NCI-H446 treated with DMSO at 0.1 percent for 48 hours (cell line): ENCODE measurements at regions not wholly inside any gene's neighbourhood (a gene's known extent, or its start where the extent isn't known, plus 50 kb on each side); places are given as distances from the start of the nearest gene placed in this dataset.

ENCODE experiments used
- DNase-seq: peaks from one replicate; lab custom pipeline; 2025; lab: John Stamatoyannopoulos, UW

DNA sequence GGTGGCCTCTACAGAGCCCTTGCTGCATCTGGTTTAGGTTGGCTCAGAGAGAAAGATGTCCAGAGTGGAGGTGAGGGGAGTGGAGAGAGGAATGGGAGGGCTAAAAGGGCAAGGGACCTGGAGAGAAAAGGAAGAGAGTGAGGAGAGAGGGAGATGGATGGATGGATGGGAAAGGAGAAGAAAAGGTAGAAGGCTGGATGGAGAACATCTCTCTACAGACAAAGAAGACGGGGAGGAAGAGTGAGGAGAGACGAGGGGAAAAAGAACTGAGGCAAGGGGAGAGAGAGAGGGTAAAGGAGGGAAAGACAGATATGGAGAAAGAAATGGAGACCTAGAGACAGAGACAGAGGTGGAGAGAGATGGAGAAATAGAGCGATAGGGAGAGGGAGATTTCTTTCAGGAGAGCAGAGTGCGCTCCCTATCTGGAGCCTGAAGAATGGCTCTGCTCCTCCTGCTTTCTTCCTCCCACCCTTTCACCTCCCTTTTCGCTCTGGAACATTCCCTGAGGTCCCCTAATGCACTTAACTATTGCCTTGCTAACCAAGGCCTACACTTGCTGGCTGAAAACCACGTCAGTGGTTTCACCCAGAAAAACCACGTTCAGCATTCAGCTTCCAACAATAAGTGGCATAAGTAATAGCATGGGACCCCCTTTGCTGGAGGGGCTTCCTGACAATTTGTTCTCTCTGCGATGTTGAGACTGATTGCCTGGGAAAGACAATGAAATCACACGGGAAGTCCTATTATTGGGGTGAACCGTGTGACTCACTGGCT is 286.3 kb downstream of the CDH26 start:
- DNase-seq: no peak

DNA sequence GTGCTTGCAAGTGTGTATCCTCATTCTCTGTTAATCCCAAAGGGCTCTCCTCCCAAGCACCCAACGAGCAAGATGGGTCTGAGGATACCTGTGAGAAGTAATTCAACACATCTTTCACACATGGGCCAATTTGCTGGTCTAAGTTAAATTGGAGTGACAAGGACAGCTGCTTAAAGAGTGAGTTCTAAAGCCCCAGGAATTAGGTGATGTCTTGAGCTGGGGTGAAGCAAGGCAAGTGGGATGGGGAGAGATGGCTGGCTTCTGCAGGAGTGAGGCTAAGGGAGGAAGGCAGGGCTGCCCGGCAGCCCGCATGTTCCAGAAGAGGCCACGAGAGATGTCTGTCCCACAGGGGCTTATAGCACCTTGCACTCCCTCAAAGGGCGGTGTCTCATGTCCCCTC is 288.5 kb downstream of the CDH26 start:
- DNase-seq: no peak

DNA sequence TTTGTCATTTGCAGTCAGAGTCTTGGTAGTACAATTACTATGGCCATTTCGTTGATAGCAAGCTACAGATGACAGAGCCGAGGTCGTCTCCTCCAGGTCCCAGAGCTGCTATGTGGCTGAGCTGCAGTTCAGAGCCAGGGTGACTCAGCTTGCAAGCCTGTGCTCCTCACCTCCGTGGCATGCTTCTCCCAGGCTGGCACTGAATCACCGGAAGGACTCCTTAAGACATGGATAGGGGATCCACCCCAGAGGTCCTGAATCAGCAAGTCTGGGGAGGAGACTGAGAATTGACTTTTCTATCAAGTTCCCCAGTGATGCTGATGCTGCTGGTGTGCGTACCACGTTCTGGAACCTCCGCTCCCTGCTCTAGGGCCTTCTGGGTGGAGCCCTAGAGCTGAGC is 291.2 kb downstream of the CDH26 start:
- no peak for DNase-seq

DNA sequence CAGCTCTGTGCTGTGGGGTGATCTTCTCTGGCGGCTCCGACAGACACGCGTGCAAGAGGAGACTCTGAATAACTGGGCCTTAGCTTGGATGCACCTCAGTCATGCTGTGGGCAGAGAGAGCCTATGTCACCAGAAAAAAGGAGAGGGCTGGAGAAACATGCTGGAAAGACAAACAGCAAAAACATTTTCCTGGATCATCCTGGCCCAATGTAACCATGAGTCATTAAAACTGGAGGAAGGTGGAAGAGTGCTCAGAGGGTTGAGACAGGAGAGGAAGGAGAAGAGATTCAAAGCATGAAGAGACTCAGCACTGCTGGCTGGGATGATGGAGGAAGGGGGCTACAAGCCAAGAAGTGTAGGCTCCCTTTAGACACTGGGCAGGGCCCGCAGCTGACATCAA is 292.0 kb downstream of the CDH26 start:
- no peak for DNase-seq

DNA sequence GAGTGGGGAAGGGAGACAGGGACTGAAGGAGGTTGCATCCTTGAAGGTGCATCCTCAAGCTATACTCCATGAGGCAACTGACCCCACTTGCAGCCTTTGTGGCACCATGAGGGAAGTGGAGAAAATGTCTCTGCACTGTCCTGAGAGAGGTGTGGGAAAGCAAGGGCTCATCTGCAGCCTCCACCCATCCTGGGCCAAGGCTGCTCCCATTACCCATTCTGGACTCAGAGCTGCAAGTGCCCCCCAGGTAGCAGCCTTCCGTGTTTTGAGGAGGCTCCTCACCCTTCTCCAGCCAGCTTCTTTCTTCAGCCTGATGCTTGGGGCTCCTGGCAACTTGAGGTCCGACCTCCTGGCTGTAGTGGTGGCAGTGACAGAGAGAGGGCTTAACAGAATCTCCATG is 294.6 kb downstream of the CDH26 start:
- no peak for DNase-seq

DNA sequence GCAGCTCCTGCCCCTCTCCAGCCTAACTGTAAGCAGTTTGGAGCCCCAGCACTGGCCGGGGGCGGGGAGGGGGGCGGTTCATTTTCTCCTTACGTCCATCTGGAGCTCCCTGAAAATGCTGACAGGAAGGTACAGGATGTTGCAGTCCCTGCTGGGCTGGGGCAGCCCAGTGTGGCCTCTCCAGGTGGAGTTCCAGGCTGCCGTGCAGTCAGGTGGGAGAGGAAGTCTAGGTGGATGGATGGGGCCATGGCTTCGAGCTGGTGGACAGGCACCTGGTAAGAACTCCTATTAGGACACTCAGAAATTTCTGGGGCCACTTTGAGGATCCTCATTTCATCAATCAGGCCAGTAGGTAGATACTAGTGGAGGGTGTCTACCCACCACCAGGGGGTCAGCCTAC is 295.2 kb downstream of the CDH26 start:
- DNase-seq: no peak

DNA sequence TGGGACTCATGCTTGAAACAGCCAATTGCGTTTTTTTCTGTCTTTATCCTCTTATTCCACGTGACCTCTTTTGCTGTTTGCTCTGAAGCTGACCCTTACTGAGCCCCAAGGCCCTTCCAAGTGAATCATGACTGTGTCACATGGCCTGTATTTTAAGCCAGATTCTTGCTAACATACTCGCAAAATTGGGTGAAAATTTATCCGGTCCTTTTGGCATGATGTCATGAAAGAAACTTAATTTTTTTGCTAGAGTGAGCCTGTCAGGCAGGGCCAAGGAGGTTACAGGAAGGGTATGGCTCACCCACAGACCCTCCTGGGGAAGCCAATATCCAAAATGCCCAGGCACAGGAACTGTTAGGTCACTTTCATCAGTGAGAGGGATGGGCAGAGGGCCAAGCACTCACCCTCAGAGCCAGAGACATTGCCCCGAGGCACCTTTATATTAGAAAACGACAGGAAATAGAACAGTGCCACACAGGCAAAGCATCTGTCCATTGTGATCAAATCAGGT is 296.7 kb downstream of the CDH26 start:
- DNase-seq: no peak

DNA sequence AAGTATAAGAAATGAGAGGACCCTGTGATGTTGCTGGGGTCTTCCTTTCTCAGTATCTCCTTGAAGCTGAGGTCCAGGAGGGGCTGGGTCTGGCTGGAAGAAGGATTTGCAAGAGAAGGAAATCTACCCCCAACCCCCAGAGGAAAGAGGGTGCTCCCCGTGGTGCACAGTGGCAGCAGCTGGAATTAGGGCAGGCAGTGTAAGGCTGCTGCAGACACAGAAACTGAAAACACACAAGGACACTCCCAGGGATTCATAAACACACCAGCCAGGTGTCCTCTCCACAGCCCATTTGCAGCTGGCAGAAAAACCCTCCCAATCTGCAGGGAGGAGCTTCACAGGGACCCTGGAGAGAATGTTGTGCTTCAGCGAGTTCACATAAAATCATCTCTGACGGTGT is 297.2 kb downstream of the CDH26 start:
- DNase-seq: no peak

DNA sequence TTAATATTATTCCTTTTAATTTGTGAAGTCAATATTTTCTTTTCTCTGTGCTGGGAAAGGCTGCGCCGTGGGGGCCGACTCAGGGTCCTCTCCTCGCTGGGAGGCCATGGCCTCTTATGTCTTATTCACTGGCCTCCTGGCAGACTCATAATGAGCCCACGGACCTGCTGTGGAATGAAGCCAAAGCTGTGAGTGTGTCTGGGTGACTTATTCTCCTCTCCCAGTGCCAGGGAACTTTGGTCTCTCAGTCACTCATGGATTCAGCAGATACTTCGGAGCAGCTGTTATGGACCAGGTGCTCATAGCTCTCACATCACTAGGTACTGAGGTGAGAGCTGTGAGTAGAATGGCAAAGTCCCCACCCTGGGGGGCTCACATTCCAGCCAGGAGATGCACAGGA is 297.6 kb downstream of the CDH26 start:
- DNase-seq: no peak

DNA sequence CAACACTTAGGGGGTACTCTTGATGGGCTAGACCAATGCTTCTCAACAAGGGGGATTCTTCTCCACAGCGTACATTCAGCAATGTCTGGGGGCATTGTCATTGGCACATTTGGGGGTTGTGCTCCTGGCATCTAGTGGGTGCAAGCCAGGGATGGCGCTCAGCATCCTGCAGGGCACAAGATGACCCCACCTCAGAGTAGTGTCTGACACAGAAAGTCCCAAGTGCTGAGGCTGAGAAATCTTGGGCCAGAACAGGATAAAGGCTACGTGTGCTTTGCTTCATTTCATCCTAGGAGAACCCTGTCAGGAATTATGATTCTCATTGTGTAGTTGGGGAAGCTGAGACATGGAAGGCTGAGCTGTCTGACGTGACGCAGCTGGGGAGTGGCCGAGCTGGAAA is 298.6 kb downstream of the CDH26 start:
- no peak for DNase-seq

DNA sequence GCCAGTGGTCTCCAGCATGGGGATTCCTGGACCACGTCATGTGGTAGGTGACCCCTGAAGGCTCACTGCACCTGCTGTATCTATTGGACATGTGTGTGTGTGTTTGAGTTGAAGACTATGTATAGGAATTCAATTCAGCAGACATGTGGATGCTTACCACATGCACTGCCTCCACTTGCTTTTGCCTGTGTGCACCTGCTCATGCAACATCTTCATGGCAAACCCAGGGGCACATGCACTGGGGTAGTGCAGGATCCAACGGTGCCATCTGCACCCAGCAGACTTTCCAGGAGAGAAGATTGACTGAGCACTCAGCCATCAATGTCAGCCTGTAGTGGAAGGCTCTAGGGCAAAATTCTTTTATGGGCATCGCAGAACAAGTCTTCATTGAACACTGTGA is 299.4 kb downstream of the CDH26 start:
- DNase-seq: no peak

DNA sequence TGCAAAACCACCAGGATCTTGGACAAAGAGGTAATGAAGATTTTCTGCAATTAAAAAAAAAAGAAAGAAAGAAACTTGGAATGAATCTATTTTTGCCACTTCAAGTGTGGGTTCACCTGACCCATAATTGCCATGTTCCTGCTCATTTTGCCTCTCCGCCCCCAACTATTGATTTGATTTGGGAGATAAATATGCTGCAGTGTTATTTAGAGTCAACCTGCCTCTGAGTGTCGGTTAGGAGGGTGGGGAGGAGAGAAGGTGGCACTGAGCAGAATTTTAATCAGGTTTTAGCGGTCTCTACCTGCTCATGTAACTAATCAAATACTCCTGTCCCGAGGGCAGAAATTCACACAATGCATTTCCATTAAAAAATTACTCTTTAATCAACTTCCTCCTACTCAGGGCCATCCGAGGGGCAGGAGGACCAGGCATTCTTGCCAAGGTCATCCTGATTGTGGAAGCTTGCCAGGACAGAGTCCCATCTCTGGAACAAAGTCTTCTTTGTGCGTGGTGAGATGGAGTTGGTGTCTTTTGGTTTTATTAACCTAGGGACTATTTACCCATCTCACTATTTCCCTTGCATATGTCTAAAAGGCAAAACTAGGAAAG is 300.1 kb downstream of the CDH26 start:
- DNase-seq: no peak

DNA sequence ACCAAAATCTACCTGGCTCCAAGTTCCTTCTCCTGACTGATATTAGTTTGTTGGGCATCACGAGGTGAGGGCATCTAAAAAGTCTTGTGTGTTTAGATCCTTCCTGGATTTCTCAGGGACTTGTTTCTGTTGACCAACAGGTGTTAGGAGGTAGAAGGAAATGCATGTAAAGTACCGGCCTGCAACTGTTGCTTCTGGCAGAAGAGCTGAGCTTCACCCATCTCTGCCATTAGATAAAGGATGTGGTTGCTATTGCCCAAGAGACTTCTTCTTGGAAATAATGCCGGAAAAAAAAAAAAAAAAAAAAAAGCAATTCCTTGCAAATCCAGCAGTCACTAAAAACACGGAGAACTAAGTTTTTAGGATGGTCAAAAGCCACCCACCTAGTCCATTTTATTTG is 303.1 kb downstream of the CDH26 start:
- no peak for DNase-seq

DNA sequence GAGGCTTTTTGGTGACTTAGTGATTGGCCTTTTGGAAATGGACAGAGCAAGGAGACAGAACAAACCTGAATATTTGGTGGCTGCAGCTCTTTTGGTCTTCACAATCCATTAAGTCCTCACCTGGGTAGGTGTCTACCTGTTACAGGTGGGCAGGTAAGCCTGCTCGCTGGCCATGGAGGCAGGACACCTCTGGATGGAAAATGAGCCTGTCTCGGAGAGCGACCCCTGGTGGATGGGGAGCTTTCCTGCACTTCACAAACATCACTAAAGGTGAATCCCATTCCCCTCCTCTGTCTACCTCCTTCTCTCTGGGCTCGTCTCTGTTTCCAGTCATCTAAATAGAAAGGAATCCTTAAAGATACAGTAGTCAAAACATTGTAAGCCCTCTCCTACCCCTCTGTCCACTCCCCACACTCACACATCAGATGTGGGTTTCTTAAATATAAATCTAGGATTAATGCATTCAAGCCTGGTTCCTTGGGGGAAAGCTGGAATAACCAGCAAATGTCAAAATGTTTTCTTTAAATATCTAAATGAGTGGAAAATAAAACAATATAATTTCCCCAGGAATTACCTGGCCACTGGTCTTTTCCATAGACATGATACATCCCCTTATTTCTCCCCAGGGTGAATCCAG is 304.9 kb downstream of the CDH26 start:
- no peak for DNase-seq

DNA sequence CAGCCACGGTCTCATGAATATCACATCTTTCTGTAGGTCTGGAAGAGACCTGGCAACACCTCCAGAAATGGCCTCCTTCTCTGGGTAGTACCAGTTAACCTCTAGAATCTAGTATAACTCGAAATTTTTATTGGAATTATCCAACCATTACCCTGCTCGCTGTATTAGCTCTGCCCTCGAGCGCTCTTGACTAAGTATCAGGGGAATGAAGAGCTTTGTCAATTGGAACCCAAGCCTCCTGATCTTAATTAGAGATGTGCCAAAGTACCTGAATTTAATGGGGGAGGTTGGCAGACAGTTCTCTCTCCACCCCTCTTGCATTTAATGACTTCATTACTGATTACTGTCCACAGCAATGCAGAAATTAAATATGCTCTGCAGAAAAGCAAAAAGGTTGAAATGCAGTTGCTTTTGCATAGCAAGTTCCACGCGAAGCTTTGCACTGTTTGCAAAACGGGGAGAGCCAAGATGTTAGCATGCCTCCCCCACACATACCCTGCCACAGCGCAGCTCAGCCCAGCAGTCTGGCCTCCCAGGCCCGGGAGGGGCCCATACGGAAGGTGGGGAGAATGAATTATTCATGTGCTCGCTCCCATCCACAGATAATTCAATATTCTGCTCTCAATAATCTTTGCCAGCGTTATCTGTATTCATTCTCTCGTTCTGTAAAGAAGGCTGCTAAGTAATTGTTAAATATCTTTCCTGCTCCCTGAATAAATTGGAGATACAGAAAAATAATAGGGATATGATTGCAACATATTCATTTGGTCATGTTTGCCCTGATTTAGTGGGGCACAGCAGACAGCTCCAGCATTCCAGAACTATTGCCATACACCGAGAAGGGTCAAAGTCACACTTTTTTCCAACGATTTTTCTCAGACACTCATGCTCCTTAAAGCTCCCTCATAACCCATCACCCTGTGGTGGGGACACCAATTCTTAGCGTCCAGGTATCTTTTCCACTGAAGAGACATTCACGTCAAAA is 305.8 kb downstream of the CDH26 start:
- DNase-seq: no peak

DNA sequence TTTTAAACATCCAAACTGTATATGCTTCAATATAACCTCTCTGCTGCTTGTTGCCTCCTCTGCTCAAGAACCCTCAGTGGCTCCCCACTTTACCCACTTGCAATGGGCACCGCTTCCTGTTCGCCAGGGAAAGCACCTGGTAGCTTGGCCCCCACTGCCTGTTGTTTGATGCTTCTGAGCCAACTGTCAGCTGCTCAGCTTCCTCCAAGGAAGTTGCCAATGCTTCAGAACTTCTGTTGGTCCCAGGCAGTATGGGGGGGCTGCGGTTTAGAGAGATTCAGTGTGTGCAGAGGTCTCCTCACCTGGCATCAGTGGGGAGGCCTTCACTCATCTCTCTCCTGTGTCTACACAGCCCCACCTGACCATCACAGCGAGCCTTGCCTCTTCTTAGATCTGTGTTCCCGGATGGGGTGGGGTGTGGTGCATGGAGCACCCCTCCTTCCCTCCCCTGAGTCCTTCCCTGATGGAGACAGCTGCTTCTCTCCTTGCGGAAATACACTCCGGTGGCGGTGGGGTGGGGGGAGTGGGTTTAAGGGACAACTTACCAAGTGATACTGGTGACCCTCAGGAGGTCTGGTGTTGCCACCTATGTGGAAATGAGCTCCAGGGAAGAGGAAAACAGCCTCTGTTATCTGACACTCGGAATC is 308.1 kb downstream of the CDH26 start:
- DNase-seq: no peak

DNA sequence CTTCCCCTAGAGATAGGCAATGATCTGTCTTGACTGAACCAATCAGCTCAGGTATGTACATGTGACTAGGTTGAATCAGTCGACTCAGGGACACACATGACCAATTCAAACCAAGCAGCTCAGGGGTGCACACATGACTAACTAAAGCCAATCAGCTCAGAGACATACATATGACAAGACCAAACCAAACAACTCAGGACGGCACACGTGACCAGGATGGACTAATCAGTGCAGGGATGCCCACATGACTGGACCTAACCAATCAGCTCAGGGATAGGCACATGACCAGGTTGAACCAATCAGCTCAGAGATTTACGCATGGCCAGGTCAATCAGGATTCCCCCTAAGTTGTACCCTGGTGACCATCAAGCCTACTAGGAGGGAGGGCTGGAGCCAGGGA is 310.3 kb downstream of the CDH26 start:
- no peak for DNase-seq

DNA sequence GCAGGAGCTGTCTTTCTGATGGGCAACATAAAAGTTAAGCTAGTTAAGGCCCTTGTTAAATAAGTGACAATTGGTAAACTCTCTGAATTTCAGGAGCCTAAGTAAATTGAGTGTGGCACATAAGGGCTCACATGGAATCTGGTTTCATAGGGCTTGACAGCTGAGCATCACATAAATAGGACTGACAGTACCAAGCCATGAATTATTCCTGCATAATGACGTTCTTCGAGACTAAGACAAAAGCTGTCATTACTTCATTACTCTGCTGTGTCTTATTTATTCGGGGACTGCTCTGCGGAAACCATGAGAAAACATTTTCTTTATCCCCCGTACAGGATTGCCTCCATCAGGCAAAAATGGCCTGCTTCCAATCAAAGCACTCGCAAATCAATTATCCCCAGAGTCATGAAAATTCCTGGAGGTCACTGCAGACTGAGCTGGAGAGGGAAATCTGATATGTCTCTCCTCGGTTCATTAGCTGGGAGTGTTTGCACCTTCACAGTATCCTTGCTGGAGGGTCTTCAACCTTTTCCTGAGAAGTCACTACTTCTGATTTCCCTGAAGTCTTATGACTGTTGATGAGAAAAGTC is 311.4 kb downstream of the CDH26 start:
- no peak for DNase-seq

DNA sequence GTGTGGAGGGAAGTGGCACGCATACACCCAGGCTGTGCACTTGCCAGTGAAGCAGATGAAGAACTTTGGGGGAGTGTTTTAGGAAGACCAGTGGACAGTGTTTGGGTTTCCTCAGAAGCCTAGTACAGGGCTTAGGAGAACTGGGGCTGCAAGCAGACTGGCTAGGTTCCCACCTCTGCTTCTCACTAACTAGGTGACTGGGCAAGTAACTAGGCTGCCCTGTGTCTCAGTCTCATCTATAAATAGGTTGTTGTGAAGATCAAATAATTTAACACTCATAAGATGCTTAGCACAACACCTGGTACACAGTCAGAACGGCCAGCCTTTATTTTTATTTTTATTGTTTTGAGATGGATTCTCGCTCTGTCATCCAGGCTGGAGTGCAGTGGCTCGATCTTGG is 312.1 kb downstream of the CDH26 start:
- no peak for DNase-seq

DNA sequence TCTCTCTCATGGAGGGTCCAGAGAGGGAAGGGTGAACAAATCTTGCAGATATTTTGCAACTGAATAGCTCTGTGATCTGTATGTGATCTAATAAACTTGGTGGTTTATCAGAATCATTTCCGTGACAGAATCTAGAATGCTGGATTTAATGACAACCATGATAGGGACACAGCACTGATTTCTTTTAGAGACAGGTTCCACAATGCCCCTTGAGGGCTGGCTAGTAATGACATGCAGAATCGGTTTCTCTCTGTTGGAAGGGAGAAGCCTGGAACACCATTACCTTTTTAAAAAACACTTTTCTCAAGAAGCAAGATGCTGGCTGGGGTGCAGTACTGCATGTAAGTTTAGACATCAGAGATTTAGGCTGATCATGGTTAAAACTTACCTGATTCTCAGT is 313.4 kb downstream of the CDH26 start:
- DNase-seq: no peak

DNA sequence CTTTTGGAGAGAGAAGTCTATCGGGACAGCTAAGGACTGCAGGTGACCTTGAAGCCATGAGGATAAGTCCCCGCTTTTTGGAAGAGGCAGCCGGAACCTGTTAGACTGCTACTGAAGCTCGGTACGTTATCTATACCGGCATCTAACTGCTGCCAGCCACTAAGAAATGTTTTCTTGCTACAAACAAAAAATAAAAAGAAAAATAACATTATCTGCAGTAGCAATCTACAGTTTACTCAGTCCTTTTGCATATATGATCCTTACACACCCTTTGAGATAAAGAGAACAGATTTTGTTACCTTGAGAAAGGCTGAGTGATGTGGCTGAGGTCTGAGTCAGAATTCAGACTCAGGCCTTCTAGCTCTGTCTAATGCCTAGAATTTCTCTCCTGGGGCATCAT is 314.6 kb downstream of the CDH26 start:
- DNase-seq: no peak
